K562 (cell line): ENCODE measurements at regions not wholly inside any gene's neighbourhood (a gene's known extent, or its start where the extent isn't known, plus 50 kb on each side); places are given as distances from the start of the nearest gene placed in this dataset.

Experiments used
- ATAC-seq: fragments of 200-7000 bp; cut with Tn5 transposase; 3 replicates; pipeline ENCODE4 v1.9.1; 2020; ENCODE audit warnings: moderate library complexity
- BruUV-seq: library from RNA; stranded (reverse); fragments of 400-500 nt; replicated peaks from 2 replicates; lab custom pipeline; 2021; lab: Mats Ljungman, UMichigan
- CTCF ChIA-PET: fragments of 300-600 bp; formaldehyde crosslinking; extraction: SDS; loops from one replicate; lab custom pipeline; 2021; ENCODE audit warnings: low intra/inter-chr PET ratio; lab: Yijun Ruan, JAX
- POLR2A ChIA-PET: fragments of 300-600, 350-650 bp; sonication (Branson Sonifier 250); formaldehyde crosslinking; extraction: SDS; loops from one replicate; lab custom pipeline; 2021; ENCODE audit warnings: antibody characterized with exemption, inconsistent platforms; lab: Yijun Ruan, JAX
- DNase-seq, 4 experiments: peaks; one replicate each; pipeline versions ENCODE4 v3.0.0 to v3.0.0-alpha.2; 2011 to 2018; ENCODE audit warnings: low spot score in 3 of 4, mixed read lengths in 3 of 4; ENCODE audit errors: extremely low read depth in 1 of 4
- FAIRE-seq: peaks from 2 replicates; lab custom pipeline; 2011; peaks lifted over from hg19 to GRCh38; lab: Jason Lieb, UNC
- H2AFZ ChIP-seq: 2 replicates; pipeline ENCODE4 v1.6.0; 2011; ENCODE audit warnings: low read depth, low read length, control low read depth, inconsistent platforms
- H3K27ac ChIP-seq: fragments of 200-600 bp; 3 replicates; pipeline ENCODE4 v1.8.0; 2011; ENCODE audit warnings: low read depth, mild to moderate bottlenecking, control low read depth, inconsistent platforms, low read length, moderate library complexity, mixed read lengths; ENCODE audit errors: extremely low read depth
- H3K27me3 ChIP-seq, 2 experiments: fragments of 300-600 bp in 1 of 2; 2 replicates in 1 of 2; 3 replicates in 1 of 2; pipeline versions ENCODE4 v1.6.0 to v1.8.0; 2011; ENCODE audit warnings: inconsistent platforms in 2 of 2, low read length in 2 of 2, mild to moderate bottlenecking in 1 of 2, mixed read lengths in 1 of 2, moderate library complexity in 1 of 2; ENCODE audit not compliant: control insufficient read depth in 2 of 2, insufficient read depth in 2 of 2
- H3K36me3 ChIP-seq: fragments of 300-600 bp; 3 replicates; pipeline ENCODE4 v1.8.0; 2011; ENCODE audit warnings: mild to moderate bottlenecking, low read length, inconsistent platforms; ENCODE audit not compliant: control insufficient read depth, insufficient read depth
- H3K4me1 ChIP-seq, 2 experiments: fragments of 200-600 bp in 1 of 2; replicated peaks in 1 of 2; 2 replicates in 1 of 2; 3 replicates in 1 of 2; pipeline versions ENCODE4 v1.5.1 to v1.8.0; 2011; ENCODE audit warnings: inconsistent platforms in 2 of 2, low read length in 2 of 2, mild to moderate bottlenecking in 1 of 2, mixed read lengths in 1 of 2, moderate library complexity in 1 of 2; ENCODE audit not compliant: control insufficient read depth in 2 of 2, insufficient read depth in 2 of 2
- H3K4me2 ChIP-seq: 2 replicates; pipeline ENCODE4 v1.6.1; 2011; ENCODE audit warnings: low read length, control low read depth, inconsistent platforms, mixed read lengths; ENCODE audit not compliant: insufficient read depth
- H3K4me3 ChIP-seq: fragments of 200-600 bp; sonication (generic), shearing (Covaris generic); 2 replicates; pipeline ENCODE4 v1.5.1; 2016; ENCODE audit warnings: control low read depth, inconsistent platforms
- H3K79me2 ChIP-seq: fragments of 200-600 bp; 3 replicates; pipeline ENCODE4 v1.8.0; 2011; ENCODE audit warnings: low read length, inconsistent platforms; ENCODE audit not compliant: control insufficient read depth, insufficient read depth
- H3K9ac ChIP-seq, 2 experiments: 2 replicates each; pipeline versions ENCODE4 v1.6.0 to v1.6.1; 2011; ENCODE audit warnings: low read depth in 2 of 2, low read length in 2 of 2, control low read depth in 1 of 2, inconsistent platforms in 1 of 2, mild to moderate bottlenecking in 1 of 2, mixed read lengths in 1 of 2; ENCODE audit not compliant: insufficient read depth in 1 of 2
- H3K9me1 ChIP-seq: one replicate; pipeline ENCODE4 v1.6.0; 2011; ENCODE audit warnings: inconsistent platforms, mild to moderate bottlenecking, low read length, moderate library complexity; ENCODE audit not compliant: control insufficient read depth, insufficient read depth
- H3K9me3 ChIP-seq: replicated peaks from 2 replicates; pipeline ENCODE4 v1.5.1; 2011; ENCODE audit warnings: low read depth, low read length, inconsistent platforms; ENCODE audit not compliant: control insufficient read depth, insufficient read depth
- H4K20me1 ChIP-seq: replicated peaks from 2 replicates; pipeline ENCODE4 v1.6.1; 2011; ENCODE audit warnings: low read length, inconsistent platforms, mixed read lengths; ENCODE audit not compliant: control insufficient read depth, insufficient read depth
- HMG20A ChIP-seq: fragments of 450-650 bp; formaldehyde crosslinking; conservative IDR thresholded peaks from 2 replicates; pipeline ENCODE4 v1.4.0; 2020; ENCODE audit warnings: mild to moderate bottlenecking, mixed read lengths
- KLF13 ChIP-seq: fragments of 450-650 bp; IDR thresholded peaks from 2 replicates; pipeline ENCODE4 v1.6.1; 2016; ENCODE audit warnings: missing genetic modification characterization, low read depth, mild to moderate bottlenecking, missing compliant biosample characterization, moderate library complexity, borderline replicate concordance
- MAFF ChIP-seq: IDR thresholded peaks from 2 replicates; pipeline ENCODE4 v1.6.1; 2012; ENCODE audit warnings: low read length, improper control_type of control experiment
- MED1 ChIP-seq: sonication (generic); formaldehyde crosslinking; IDR thresholded peaks from 2 replicates; pipeline ENCODE4 v1.8.1; 2023; ENCODE audit warnings: missing genetic modification reagents, borderline replicate concordance
- NR2C1 ChIP-seq, 2 experiments: fragments of 450-650 bp; IDR thresholded peaks; 2 replicates each; pipeline ENCODE4 v1.6.1; 2017; ENCODE audit warnings: mild to moderate bottlenecking in 2 of 2, antibody characterized with exemption in 1 of 2, inconsistent platforms in 1 of 2, missing compliant biosample characterization in 1 of 2, missing genetic modification characterization in 1 of 2
- RHOXF2B ChIP-seq: fragments of 250-450 bp; sonication (Bioruptor Pico); conservative IDR thresholded peaks from 2 replicates; pipeline ENCODE4 v1.5.1; 2021
- TRIM28 ChIP-seq: fragments of 450-650 bp; IDR thresholded peaks from 2 replicates; pipeline ENCODE4 v1.6.1; 2017
- ZNF133 ChIP-seq: fragments of 250-450 bp; sonication (Bioruptor Pico); IDR thresholded peaks from 2 replicates; pipeline ENCODE4 v1.4.0; 2020; ENCODE audit warnings: mild to moderate bottlenecking
- ZNF212 ChIP-seq: fragments of 450-650 bp; formaldehyde crosslinking; IDR thresholded peaks from 2 replicates; pipeline ENCODE4 v1.4.0; 2020; ENCODE audit warnings: mild to moderate bottlenecking
- WGBS: fragments of 100-300 bp; shearing (Covaris generic); methylation state at CpG from one replicate; pipeline ENCODE4 v1.1.6; 2016; ENCODE audit warnings: low coverage, mixed read lengths; ENCODE audit not compliant: insufficient coverage; ENCODE audit errors: missing lambda C conversion rate; 5-methylcytosine and 5-hydroxymethylcytosine counted together
- in situ Hi-C: fragments of 300-500 bp; cut with MboI; formaldehyde crosslinking; loops from 4 replicates; pipeline ENCODE4 v1.15.0; 2018; ENCODE audit warnings: inconsistent platforms, mixed read lengths
- intact Hi-C: fragments of 100-400 bp; cut with micrococcal nuclease; formaldehyde crosslinking; loops from 2 replicates; pipeline ENCODE4 v1.14.2; 2022
- TF ChIP-seq, protein P1 (sequence below), 2 experiments: fragments of 450-650 bp in 1 of 2; sonication (generic) in 1 of 2; formaldehyde crosslinking; conservative IDR thresholded peaks; 2 replicates each; pipeline versions ENCODE4 v1.4.0 to v1.8.1; 2020 to 2022; ENCODE audit warnings: mild to moderate bottlenecking in 1 of 2, missing genetic modification reagents in 1 of 2
- TF ChIP-seq, protein P2 (sequence below): fragments of 250-450 bp; sonication (Bioruptor Pico); IDR thresholded peaks from 2 replicates; pipeline ENCODE4 v1.5.0; 2022; ENCODE audit warnings: mild to moderate bottlenecking

DNA sequence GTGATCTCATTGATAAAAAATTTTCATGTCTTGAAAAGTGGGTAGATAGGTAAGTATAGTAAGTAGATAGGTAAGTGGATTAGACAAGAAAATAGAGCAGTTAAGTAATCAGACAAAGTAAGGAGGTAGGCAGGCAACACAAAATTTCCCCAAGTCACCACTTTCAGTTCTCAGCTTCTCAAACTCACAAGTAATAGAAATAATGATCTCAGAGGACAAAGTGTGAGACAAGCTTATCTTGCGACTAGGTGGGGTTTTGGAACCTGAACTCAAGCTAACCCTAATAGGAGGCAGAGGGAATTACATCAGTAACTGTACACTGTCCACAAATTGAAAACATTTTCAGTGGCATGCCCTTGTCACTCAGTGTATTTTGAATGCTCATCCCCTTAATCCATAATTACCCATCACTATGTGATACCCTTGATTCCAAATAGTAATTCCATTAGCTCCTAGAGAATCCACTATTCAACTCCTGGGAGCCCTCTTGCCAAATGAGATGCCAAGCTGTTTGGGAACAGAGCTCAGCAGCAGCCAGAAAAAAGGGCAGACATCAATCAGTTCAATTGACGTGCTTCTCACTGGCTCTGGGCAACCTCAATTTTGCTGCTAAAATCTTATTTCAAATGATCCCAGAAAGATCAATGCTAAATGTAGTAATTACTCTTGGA lies 703.2 kb downstream of the XPNPEP1 start:
- Histone ChIP-seq H2AFZ (no peak overlapping the region), H3K27me3 (no peaks in the 10 kb centered on the region), H3K27ac (no peak overlapping the region), H3K36me3 (no peaks in the 10 kb centered on the region), H3K4me3 (no peak overlapping the region), H3K9me3 (no peaks in the 10 kb centered on the region), H3K9me1 (no peaks in the 10 kb centered on the region), H3K4me2 (no peak overlapping the region), H3K79me2 (no peaks in the 10 kb centered on the region), H3K4me1 (no peaks in the 10 kb centered on the region), H4K20me1 (no peaks in the 10 kb centered on the region), H3K9ac (no peak overlapping the region)
- WGBS: 0% methylated on average over 1 of the region's 2 CpGs
- FAIRE-seq (no peak), ATAC-seq (no peak), DNase-seq (no peak)
- BruUV-seq: no TSS peak
- TF ChIP-seq NR2C1 (IDR thresholded peaks at IDR 0.05) (no peak), NR2C1 (tag; IDR thresholded peaks at IDR 0.05) (no peak), ZNF212 (no peak), RHOXF2B (CRISPR knock-in tag) (no peak), MED1 (CRISPR knock-in tag) (no peak), KLF13 (no peak), ZNF133 (CRISPR knock-in tag) (no peak), HMG20A (CRISPR knock-in tag) (no peak), MAFF (no peak), TRIM28 (no peak)
- TF ChIP-seq, protein P1, sequence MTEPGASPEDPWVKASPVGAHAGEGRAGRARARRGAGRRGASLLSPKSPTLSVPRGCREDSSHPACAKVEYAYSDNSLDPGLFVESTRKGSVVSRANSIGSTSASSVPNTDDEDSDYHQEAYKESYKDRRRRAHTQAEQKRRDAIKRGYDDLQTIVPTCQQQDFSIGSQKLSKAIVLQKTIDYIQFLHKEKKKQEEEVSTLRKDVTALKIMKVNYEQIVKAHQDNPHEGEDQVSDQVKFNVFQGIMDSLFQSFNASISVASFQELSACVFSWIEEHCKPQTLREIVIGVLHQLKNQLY (CRISPR knock-in tag; conservative IDR thresholded peaks at IDR 0.05): no peak
- TF ChIP-seq, protein P2, sequence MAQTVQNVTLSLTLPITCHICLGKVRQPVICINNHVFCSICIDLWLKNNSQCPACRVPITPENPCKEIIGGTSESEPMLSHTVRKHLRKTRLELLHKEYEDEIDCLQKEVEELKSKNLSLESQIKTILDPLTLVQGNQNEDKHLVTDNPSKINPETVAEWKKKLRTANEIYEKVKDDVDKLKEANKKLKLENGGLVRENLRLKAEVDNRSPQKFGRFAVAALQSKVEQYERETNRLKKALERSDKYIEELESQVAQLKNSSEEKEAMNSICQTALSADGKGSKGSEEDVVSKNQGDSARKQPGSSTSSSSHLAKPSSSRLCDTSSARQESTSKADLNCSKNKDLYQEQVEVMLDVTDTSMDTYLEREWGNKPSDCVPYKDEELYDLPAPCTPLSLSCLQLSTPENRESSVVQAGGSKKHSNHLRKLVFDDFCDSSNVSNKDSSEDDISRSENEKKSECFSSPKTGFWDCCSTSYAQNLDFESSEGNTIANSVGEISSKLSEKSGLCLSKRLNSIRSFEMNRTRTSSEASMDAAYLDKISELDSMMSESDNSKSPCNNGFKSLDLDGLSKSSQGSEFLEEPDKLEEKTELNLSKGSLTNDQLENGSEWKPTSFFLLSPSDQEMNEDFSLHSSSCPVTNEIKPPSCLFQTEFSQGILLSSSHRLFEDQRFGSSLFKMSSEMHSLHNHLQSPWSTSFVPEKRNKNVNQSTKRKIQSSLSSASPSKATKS (CRISPR knock-in tag): no peak
- intact Hi-C loops (no loop called here), in situ Hi-C loops (no loop called here)
- CTCF ChIA-PET: no interaction called here
- POLR2A ChIA-PET: interaction anchor here (0.7 kb wide), 1 partner anchor 441 kb away, joined by 4 read pairs; no protein-coding TSS in a partner anchor
